ENCODE measurements at regions not wholly inside any gene's neighbourhood (a gene's known extent, or its start where the extent isn't known, plus 50 kb on each side); places are given as distances from the start of the nearest gene placed in this dataset.

DNA sequence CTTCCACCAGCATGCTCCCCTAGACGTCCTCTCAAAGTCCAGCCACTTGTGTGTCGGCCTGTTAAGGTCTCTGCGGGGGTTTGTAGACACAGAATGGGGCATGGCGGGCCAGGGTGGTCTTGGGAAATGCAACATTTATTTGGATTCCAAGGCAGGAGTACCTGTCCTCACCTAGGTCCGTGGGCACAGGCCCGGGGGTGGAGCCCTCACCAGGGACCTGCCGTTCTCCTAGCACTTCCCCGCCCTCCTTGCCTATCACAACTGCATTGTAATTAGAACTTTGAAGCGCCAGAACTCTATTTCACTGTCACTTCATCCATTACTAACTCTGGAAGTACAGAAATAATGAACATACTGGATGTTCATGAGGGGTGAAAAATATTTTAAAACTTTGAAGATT, 268.3 kb upstream of the ACTBL2 start:
- TF ChIP-seq EZH2phosphoT487 (IDR thresholded peaks at IDR 0.05; ENCODE audit: low read depth, severe bottlenecking, unreplicated experiment) (no peak), EZH2 (IDR thresholded peaks at IDR 0.05; ENCODE audit: borderline replicate concordance) (no peak)
- TF ChIP-seq, protein P1, sequence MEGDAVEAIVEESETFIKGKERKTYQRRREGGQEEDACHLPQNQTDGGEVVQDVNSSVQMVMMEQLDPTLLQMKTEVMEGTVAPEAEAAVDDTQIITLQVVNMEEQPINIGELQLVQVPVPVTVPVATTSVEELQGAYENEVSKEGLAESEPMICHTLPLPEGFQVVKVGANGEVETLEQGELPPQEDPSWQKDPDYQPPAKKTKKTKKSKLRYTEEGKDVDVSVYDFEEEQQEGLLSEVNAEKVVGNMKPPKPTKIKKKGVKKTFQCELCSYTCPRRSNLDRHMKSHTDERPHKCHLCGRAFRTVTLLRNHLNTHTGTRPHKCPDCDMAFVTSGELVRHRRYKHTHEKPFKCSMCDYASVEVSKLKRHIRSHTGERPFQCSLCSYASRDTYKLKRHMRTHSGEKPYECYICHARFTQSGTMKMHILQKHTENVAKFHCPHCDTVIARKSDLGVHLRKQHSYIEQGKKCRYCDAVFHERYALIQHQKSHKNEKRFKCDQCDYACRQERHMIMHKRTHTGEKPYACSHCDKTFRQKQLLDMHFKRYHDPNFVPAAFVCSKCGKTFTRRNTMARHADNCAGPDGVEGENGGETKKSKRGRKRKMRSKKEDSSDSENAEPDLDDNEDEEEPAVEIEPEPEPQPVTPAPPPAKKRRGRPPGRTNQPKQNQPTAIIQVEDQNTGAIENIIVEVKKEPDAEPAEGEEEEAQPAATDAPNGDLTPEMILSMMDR (IDR thresholded peaks at IDR 0.05; ENCODE audit: poor library complexity), result no peak

Data from hepatocyte (in vitro differentiated cells).